ENCODE measurements at regions not wholly inside any gene's neighbourhood (a gene's known extent, or its start where the extent isn't known, plus 50 kb on each side); places are given as distances from the start of the nearest gene placed in this dataset.

DNA sequence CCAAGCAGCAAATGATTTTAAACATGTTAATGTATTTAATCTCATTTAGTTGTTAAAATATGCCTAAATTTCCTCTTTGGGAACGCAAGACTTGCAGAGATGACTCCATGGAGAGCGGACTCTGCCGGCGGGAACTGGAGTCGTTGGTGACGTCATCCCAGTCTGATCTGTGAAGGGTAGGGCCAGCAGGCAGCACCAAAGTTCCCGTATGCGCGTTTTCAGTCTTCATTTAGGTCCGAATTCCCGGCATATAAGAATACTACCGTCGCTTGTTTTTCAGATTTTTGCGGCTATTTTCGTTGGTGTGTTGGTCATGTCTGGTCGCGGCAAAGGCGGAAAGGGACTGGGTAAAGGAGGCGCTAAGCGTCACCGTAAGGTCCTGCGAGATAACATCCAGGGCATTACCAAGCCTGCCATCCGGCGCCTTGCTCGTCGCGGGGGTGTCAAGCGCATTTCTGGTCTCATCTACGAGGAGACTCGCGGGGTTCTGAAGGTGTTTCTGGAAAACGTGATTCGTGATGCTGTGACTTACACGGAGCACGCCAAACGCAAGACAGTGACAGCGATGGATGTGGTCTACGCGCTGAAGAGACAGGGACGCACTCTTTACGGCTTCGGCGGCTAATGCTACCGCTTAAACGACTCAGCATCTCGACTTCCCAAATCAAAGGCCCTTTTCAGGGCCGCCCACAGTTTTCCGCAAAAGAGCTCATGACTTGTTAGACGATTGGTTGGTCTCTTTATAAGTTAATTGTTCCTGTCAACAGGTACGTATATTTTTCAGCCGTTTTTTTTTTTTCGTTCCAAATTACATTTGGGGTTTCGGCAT, 117.3 kb downstream of the HFE start:
- Histone ChIP-seq H3K36me3 (no peaks in the 10 kb centered on the region), H3K4me3 (peak overlapping the region; percentile 74), H3K27ac (peak overlapping the region in 1 of 2 donors; percentile 94), H3K9me3 (no peaks in the 10 kb centered on the region), H3K27me3 (no peaks in the 10 kb centered on the region), H3K4me1 (ENCODE audit: insufficient read depth) (peaks cover 5% of the 10 kb centered on the region)
- peak; percentile 88 for TF ChIP-seq POLR2A (IDR thresholded peaks at IDR 0.05)
- TF ChIP-seq, protein P1, sequence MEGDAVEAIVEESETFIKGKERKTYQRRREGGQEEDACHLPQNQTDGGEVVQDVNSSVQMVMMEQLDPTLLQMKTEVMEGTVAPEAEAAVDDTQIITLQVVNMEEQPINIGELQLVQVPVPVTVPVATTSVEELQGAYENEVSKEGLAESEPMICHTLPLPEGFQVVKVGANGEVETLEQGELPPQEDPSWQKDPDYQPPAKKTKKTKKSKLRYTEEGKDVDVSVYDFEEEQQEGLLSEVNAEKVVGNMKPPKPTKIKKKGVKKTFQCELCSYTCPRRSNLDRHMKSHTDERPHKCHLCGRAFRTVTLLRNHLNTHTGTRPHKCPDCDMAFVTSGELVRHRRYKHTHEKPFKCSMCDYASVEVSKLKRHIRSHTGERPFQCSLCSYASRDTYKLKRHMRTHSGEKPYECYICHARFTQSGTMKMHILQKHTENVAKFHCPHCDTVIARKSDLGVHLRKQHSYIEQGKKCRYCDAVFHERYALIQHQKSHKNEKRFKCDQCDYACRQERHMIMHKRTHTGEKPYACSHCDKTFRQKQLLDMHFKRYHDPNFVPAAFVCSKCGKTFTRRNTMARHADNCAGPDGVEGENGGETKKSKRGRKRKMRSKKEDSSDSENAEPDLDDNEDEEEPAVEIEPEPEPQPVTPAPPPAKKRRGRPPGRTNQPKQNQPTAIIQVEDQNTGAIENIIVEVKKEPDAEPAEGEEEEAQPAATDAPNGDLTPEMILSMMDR (IDR thresholded peaks at IDR 0.05) = peak in 2 of 3 donors; percentile 43 to 62
- peak; percentile 80 for TF ChIP-seq EP300 (IDR thresholded peaks at IDR 0.05)
- intact Hi-C loops (cut with DNase I) = no loop called here
- DNase-seq = peak; percentile 89 to 95 (median 93)
- 0 to 1% (median 0%) methylated on average over 53 of the region's 53 CpGs for WGBS, 3 donors

GRCh38 chr6:26205161-26205624, 118.0 kb downstream of the HFE start:
- H3K27ac ChIP-seq = peak overlapping the region in 1 of 2 donors; percentile 94
- intact Hi-C loops (cut with DNase I) = no loop called here
- H3K27me3 ChIP-seq = no peaks in the 10 kb centered on the region
- H3K36me3 ChIP-seq = no peaks in the 10 kb centered on the region
- DNase-seq = peak; percentile 76 to 90 (median 86)
- H3K4me1 ChIP-seq (ENCODE audit: insufficient read depth) = peaks cover 5% of the 10 kb centered on the region
- peak overlapping the region; percentile 74 for H3K4me3 ChIP-seq
- TF ChIP-seq POLR2A (IDR thresholded peaks at IDR 0.05) = no peak
- TF ChIP-seq, protein P1 (IDR thresholded peaks at IDR 0.05) = no peak
- no peak for TF ChIP-seq EP300 (IDR thresholded peaks at IDR 0.05)
- WGBS, 3 donors = 0 to 1% (median 0%) methylated on average over 18 of the region's 18 CpGs
- no peaks in the 10 kb centered on the region for H3K9me3 ChIP-seq

DNA sequence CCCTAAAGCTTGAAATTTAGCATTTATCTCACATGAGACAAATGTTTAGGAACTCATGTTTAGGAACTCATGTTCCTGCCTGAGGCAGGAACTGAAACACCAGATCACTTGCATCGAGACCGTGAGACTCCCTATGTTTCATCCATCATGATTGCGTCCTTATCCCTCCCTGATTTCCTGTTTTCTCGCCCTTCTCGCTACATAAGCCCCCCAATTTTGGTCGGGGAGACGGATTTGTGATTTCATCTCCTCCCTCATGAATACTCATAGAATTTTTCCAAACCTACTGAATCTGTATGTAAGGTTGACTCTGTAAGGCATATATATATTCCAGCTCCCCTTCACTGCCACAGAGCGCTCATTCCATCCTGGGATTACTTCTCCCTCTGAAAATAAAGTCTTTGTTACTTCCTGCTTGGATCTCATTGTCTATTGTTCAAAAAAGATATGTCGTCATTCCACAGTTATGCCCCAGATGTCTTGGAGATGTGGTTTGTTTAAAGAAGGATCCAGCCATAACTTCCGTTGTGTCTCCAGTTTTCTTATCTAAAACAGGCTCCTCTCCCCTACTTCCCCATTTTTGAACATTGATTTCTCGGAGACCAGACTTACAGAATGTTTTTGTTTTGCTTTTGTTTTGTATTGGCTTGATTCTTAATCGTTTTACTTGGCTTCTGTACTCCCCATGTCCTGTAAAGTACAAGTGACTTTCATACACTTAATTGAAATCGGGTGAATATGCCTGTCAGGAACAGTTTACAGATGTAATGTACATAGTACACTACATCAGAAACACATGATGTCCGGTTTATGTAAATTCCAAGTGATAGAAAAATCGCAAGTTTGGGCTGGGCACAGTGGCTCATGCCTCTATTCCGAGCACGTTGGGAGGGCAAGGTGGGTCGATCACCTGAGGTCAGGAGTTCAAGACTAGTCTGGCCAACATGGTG, 118.7 kb downstream of the HFE start:
- intact Hi-C loops (cut with DNase I) = no loop called here
- no peaks in the 10 kb centered on the region for H3K9me3 ChIP-seq
- H3K27ac ChIP-seq = peak overlapping the region in 1 of 2 donors; percentile 94
- H3K27me3 ChIP-seq = no peaks in the 10 kb centered on the region
- WGBS, 3 donors = 2 to 6% (median 4%) methylated on average over 18 of the region's 18 CpGs
- no peaks in the 10 kb centered on the region for H3K36me3 ChIP-seq
- TF ChIP-seq EP300 (IDR thresholded peaks at IDR 0.05) (no peak), POLR2A (IDR thresholded peaks at IDR 0.05) (no peak)
- TF ChIP-seq, protein P1 (IDR thresholded peaks at IDR 0.05) = no peak
- peaks cover 5% of the 10 kb centered on the region for H3K4me1 ChIP-seq (ENCODE audit: insufficient read depth)
- DNase-seq = no peak
- peak overlapping the region; percentile 74 for H3K4me3 ChIP-seq
